ENCODE measurements at regions not wholly inside any gene's neighbourhood (a gene's known extent, or its start where the extent isn't known, plus 50 kb on each side); places are given as distances from the start of the nearest gene placed in this dataset.
"Not testable (repeated sequence)": the region's sequence is repeated elsewhere in the genome, so short reads cannot be mapped to it uniquely, and the experiment has no call there.

DNA sequence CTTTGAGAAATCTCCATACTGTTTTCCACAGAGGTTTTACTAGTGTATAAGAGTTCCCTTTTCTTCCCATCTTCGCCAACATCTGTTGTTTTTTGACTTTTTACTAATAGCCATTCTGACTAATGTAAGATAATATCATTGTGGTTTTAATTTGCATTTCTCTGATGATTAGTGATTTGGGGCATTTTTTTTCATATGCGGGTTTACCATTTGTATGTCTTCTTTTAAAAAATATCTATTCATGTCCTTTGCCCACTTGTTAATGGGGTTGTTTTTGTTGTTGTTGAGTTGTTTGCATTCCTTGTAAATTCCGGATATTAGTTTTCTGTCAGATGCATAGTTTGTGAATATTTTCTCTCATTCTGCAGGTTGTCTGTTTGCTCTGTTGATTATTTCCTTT lies 167.1 kb downstream of the PRL start:
- TF ChIP-seq CTCF (IDR thresholded peaks at IDR 0.05; ENCODE audit: extremely low read depth, missing control alignments): no peak

DNA sequence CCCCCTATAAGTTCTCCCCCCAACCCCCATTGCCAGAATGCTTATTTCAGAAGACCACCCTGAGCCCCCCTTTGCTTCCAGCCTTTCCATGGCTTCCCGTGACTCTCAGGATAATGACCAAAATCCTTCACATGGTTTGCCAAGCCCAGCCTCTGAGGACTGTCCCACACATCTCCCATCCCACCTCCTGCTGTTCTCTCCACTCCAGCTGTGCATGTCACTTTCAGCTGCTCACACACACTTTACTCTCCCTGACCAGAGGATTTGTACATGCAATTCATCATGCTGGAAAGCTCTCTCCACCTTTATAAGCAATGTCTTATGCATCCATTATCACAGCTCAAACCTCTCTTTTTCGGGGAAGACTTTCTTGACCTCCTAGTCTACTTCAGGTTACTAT lies 164.2 kb downstream of the PRL start:
- TF ChIP-seq CTCF (IDR thresholded peaks at IDR 0.05; ENCODE audit: extremely low read depth, missing control alignments): no peak
- DNase-seq (ENCODE audit: low spot score): no peak

More for the DNA sequence above, 167.1 kb downstream of the PRL start:
- DNase-seq (ENCODE audit: low spot score): no peak

GRCh38 chr6:22133357-22133756 lies 163.5 kb downstream of the PRL start:
- no peak for TF ChIP-seq CTCF (IDR thresholded peaks at IDR 0.05; ENCODE audit: extremely low read depth, missing control alignments)
- DNase-seq (ENCODE audit: low spot score): no peak

DNA sequence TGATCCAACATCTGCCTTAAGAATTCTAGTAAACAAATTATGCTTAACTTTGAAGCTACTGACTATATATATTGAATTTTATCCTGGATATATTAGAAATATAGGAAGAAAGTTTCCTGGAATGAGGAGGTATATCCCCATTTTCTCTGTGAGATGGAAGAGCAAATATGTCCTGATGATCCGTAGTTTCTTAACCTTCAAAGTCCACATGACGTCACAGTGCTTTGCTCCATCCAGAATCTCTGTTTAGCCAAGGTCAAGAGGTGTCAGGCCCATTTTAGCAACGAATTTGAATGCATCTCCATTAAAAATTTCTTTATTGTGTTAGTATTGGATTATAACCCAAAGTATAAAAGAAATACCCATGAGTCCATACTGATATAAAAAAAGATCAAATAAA lies 162.5 kb downstream of the PRL start:
- TF ChIP-seq CTCF (IDR thresholded peaks at IDR 0.05; ENCODE audit: extremely low read depth, missing control alignments): no peak
- DNase-seq (ENCODE audit: low spot score): no peak

GRCh38 chr6:22135395-22135794 lies 161.4 kb downstream of the PRL start:
- no peak for DNase-seq (ENCODE audit: low spot score)
- TF ChIP-seq CTCF (IDR thresholded peaks at IDR 0.05; ENCODE audit: extremely low read depth, missing control alignments): no peak

DNA sequence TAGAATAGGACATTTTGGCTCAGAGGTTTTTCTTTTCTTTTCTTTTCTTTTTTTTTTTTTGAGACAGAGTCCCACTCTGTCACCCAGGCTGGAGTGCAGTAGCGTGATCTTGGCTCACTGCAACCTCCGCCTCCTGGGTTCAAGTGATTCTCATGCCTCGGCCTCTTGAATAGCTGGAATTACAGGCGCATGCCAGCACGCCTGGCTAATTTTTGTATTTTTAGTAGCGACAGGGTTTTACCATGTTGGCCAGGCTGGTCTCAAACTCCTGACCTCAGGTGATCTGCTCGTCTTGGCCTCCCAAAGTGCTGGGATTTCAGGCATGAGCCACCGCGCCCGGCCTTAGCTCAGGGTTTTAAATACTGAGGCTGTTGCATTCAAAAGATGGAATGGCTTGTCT lies 156.1 kb downstream of the PRL start:
- DNase-seq (ENCODE audit: low spot score): not testable (repeated sequence)

- no peak for DNase-seq (ENCODE audit: low spot score)
- no peak for TF ChIP-seq CTCF (IDR thresholded peaks at IDR 0.05; ENCODE audit: extremely low read depth, missing control alignments)
Observed at GRCh38 chr6:22141241-22141745, 155.5 kb downstream of the PRL start.

- no peak for DNase-seq (ENCODE audit: low spot score)
- TF ChIP-seq CTCF (IDR thresholded peaks at IDR 0.05; ENCODE audit: extremely low read depth, missing control alignments): no peak
Observed at GRCh38 chr6:22142856-22143255, 154.0 kb downstream of the PRL start.
